Left forelimb (tissue), 1 donor: ENCODE measurements at regions not wholly inside any gene's neighbourhood (a gene's known extent, or its start where the extent isn't known, plus 50 kb on each side); places are given as distances from the start of the nearest gene placed in this dataset.
"Not testable (repeated sequence)": the region's sequence is repeated elsewhere in the genome, so short reads cannot be mapped to it uniquely, and the experiment has no call there.

Source experiments
- DNase-seq: peaks from one replicate; pipeline ENCODE4 v3.0.0-alpha.2; 2018; ENCODE audit warnings: low spot score

DNA sequence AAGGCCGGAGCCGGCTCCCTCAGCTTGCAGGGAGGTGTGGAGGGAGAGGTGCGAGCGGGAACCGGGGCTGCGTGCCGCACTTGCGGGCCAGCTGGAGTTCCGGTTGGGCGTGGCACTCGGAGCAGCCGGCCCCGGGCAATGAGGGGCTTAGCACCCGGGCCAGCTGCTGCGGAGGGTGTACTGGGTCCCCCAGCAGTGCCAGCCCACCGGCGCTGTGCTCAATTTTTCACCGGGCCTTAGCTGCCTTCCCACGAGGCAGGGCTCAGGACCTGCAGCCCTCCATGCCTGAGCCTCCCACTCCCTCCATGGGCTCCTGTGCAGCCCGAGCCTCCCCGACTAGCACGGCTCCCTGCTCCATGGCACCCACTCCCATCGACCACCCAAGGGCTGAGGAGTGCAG lies 62.2 kb upstream of the ANKRD55 start:
- not testable (repeated sequence) for DNase-seq

- DNase-seq: no peak
Measured at GRCh38 chr5:56294354-56294753, 61.2 kb upstream of the ANKRD55 start.

DNA sequence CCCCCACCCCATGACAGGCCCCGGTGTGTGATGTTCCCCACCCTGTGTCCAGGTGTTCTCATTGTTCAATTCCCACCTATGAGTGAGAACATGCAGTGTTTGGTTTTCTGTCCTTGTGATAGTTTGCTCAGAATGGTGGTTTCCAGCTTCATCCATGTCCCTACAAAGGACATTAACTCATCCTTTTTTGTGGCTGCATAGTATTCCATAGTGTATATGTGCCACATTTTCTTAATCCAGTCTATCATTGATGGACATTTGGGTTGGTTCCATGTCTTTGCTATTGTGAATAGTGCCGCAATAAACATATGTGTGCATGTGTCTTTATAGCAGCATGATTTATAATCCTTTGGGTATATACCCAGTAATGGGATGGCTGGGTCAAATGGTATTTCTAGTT lies 59.7 kb upstream of the ANKRD55 start:
- not testable (repeated sequence) for DNase-seq

GRCh38 chr5:56291661-56292374 lies 58.7 kb upstream of the ANKRD55 start:
- DNase-seq: no peak

DNA sequence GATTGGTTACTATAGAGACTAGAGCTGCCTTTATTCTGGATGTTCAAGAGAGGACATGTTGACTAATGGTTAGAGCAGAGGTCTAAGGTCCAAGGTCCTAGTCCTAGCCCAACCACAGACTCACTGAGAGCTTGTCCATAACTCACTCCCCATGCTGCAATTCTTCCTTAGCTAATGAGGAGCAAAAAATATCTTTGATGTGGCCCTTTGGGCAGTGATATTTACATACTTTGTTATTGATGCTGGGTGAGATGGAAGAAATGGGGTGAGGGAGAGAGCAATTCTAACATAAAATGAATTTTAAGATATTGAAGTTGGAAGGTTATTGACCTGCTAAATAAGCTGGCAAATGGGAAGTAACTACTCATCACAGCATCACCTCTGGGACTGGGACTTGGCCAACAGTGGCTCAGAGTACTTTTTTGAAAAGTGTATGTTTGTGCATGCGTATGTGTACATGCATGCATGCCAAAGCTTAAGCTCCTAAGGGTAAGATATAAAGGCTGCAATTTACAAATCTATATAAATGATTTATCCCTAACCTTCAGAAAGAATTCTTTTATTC lies 58.0 kb upstream of the ANKRD55 start:
- DNase-seq: no peak

GRCh38 chr5:56290378-56291078 lies 57.4 kb upstream of the ANKRD55 start:
- no peak for DNase-seq

- no peak for DNase-seq
Measured at GRCh38 chr5:56289602-56289987, 56.5 kb upstream of the ANKRD55 start.

DNA sequence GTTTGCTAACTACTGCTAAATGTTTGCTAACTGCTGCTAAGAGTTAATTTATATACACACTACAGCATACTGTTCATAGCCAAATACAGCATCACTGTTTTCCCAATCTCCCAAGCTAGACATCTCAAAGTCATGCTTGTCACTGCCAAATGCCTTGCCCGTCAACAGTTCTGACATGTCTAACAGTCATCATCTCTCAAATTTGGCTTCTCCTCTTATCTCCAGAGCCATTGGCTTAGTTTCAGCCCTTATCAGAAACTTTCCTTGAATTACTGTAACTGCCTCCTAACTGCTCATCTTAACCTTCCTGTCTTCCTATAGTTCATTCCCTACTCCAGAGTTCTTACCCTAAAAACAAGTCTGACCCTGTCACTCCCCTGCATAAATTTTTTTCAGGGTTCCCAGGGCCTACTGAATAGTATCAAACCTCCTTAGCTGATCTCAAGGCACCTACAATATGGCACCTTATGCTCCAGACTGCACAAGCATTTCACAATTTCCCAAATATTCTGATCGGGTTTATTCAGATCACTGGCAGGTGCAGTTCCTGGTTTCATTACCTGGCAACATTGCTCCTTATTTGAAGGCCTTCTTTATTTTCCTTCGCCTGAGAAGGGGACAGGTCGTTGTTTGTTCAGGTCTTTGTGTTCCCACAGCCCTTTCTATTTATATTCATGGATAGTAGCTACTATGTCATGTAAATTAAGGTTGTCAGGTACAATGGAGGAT lies 55.9 kb upstream of the ANKRD55 start:
- DNase-seq: no peak

DNA sequence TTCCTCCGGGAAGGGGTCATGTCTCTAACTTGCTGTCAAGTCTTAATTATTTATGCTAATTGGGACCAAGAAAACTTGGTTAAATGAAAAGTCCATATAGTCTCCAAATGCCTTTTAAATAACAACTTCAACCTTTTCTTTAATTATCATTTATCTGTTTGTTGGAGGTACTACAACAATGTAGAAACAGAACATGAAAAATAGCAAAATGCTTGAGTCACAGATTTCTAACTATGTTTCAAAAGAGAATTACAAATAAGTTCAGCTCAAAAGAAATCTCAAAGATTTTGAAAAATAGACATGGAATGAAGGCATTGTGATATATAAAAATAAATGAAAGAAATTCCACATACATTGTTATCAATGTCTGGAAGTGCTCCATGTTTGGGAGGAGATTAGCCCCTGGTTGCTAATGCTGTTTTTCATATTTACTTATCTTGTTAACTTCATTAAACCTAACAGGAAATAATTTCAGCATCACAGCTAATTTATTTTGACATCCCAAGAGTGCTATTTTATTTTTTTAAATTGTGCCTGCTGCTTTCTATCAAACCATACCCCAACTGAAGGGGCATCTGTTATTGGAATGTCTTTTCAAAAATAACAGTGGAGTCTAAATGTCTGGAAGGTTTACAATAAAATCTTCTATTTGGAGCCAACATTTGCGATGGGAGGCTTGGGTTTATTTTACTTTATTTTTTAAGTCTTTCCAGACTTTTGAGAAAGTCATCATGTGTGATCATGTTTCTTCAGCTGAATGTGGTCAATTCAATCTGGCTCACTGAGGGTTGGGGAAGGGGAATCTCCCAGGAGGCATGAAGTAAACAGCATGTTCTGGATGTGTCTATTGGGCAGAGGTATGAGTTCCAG lies 53.1 kb upstream of the ANKRD55 start:
- no peak for DNase-seq

DNA sequence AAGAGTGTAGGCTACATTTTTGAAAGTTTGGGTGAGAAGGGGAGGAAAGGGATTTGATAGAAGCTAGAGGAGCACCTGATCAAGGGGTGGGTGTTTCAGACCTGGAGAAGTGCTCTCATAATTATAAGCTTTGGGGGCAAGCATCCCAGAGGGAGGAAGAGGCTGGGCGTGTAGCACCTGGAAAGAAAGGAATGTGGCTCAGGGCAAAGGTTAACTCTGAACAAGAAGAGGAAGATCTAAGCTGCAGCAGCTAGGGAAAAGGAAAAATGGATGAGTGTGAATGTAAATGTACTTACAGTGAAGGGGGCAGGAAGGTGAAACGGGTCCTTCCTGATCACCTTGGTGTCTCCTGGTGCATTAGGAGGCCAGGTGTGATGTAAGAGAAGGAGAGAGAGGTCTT lies 49.8 kb upstream of the ANKRD55 start:
- DNase-seq: no peak
